Cardiac fibroblast (primary cell): ENCODE measurements at regions not wholly inside any gene's neighbourhood (a gene's known extent, or its start where the extent isn't known, plus 50 kb on each side); places are given as distances from the start of the nearest gene placed in this dataset.

Experiments used
- DNase-seq, 2 donors: peaks; one replicate each; pipeline versions ENCODE4 v3.0.0 to v3.0.0-alpha.2; 2010; ENCODE audit warnings: low read depth in 2 of 2
- H3K4me3 ChIP-seq, 2 donors: replicated peaks in 1 of 2; 1 replicate in 1 of 2; 2 replicates in 1 of 2; pipeline ENCODE4 v1.5.1; 2011; ENCODE audit warnings: low read depth in 2 of 2, low read length in 2 of 2, mild to moderate bottlenecking in 2 of 2, moderate library complexity in 1 of 2
- CTCF ChIP-seq: IDR thresholded peaks from one replicate; pipeline ENCODE4 v1.5.1; 2011; ENCODE audit warnings: low read depth, mild to moderate bottlenecking, low read length, inconsistent platforms

GRCh38 chr6:103042336-103042735 is 1648.8 kb downstream of the GRIK2 start:
- H3K4me3 ChIP-seq = no peak overlapping the region
- no peak for TF ChIP-seq CTCF
- DNase-seq = no peak

GRCh38 chr6:103036846-103037245 is 1643.3 kb downstream of the GRIK2 start:
- no peak for TF ChIP-seq CTCF
- H3K4me3 ChIP-seq = no peak overlapping the region
- no peak for DNase-seq

GRCh38 chr6:103027271-103027931 is 1633.9 kb downstream of the GRIK2 start:
- TF ChIP-seq CTCF = no peak
- no peak overlapping the region for H3K4me3 ChIP-seq

GRCh38 chr6:103018426-103018825 is 1624.9 kb downstream of the GRIK2 start:
- TF ChIP-seq CTCF = no peak
- no peak for DNase-seq
- H3K4me3 ChIP-seq = no peak overlapping the region

More at GRCh38 chr6:103027271-103027931, 1633.9 kb downstream of the GRIK2 start:
- no peak for DNase-seq

- H3K4me3 ChIP-seq = no peak overlapping the region
- no peak for TF ChIP-seq CTCF
- no peak for DNase-seq
These were observed 1624.4 kb downstream of the GRIK2 start for GRCh38 chr6:103017878-103018277.

- no peak overlapping the region for H3K4me3 ChIP-seq
- no peak for TF ChIP-seq CTCF
- DNase-seq = no peak
These were observed 1618.1 kb downstream of the GRIK2 start for GRCh38 chr6:103011605-103012004.

- no peak for TF ChIP-seq CTCF
- H3K4me3 ChIP-seq = no peak overlapping the region
- DNase-seq = no peak
These were observed 1608.8 kb downstream of the GRIK2 start for GRCh38 chr6:103002282-103002681.
